Trophoblast cell (in vitro differentiated cells and primary cell): ENCODE measurements at regions not wholly inside any gene's neighbourhood (a gene's known extent, or its start where the extent isn't known, plus 50 kb on each side); places are given as distances from the start of the nearest gene placed in this dataset.
"Not testable (repeated sequence)": the region's sequence is repeated elsewhere in the genome, so short reads cannot be mapped to it uniquely, and the experiment has no call there.

ENCODE experiments used
- DNase-seq, 2 donors: peaks; one replicate each; pipeline ENCODE4 v3.0.0-alpha.2; 2016
- H2AFZ ChIP-seq: 2 replicates; pipeline ENCODE4 v1.6.1; 2013; ENCODE audit warnings: low read length, moderate library complexity, mild to moderate bottlenecking; ENCODE audit not compliant: insufficient read depth, poor library complexity
- H2AK5ac ChIP-seq: 2 replicates; pipeline ENCODE4 v1.6.1; 2013; ENCODE audit warnings: mild to moderate bottlenecking, low read length
- H2BK120ac ChIP-seq: 2 replicates; pipeline ENCODE4 v1.6.1; 2013; ENCODE audit warnings: low read length, mild to moderate bottlenecking, moderate library complexity; ENCODE audit not compliant: insufficient read depth, poor library complexity
- H2BK12ac ChIP-seq: 2 replicates; pipeline ENCODE4 v1.6.1; 2013; ENCODE audit warnings: mild to moderate bottlenecking, low read length, moderate library complexity
- H2BK5ac ChIP-seq: 2 replicates; pipeline ENCODE4 v1.6.1; 2013; ENCODE audit warnings: low read length, low read depth, moderate library complexity, mild to moderate bottlenecking; ENCODE audit not compliant: poor library complexity
- H3K14ac ChIP-seq: 2 replicates; pipeline ENCODE4 v1.6.1; 2013; ENCODE audit warnings: mild to moderate bottlenecking, low read length
- H3K18ac ChIP-seq: 2 replicates; pipeline ENCODE4 v1.6.1; 2013; ENCODE audit warnings: mild to moderate bottlenecking, low read length
- H3K23ac ChIP-seq: 2 replicates; pipeline ENCODE4 v1.6.1; 2013; ENCODE audit warnings: low read length
- H3K27ac ChIP-seq: 2 replicates; pipeline ENCODE4 v1.5.1; 2013; ENCODE audit warnings: low read depth, mild to moderate bottlenecking, inconsistent platforms, low read length, moderate library complexity
- H3K27me3 ChIP-seq: 2 replicates; pipeline ENCODE4 v1.6.1; 2013; ENCODE audit warnings: inconsistent platforms, mild to moderate bottlenecking, low read length, moderate library complexity; ENCODE audit not compliant: insufficient read depth
- H3K36me3 ChIP-seq, 2 experiments: 1 replicate in 1 of 2; 2 replicates in 1 of 2; pipeline ENCODE4 v1.6.1; 2013; ENCODE audit warnings: low read length in 2 of 2, mild to moderate bottlenecking in 2 of 2, moderate library complexity in 1 of 2; ENCODE audit not compliant: insufficient read depth in 2 of 2, control insufficient read depth in 1 of 2
- H3K4ac ChIP-seq: 2 replicates; pipeline ENCODE4 v1.6.1; 2013; ENCODE audit warnings: low read depth, mild to moderate bottlenecking, low read length, moderate library complexity
- H3K4me1 ChIP-seq, 2 experiments: 1 replicate in 1 of 2; 2 replicates in 1 of 2; pipeline ENCODE4 v1.6.1; 2013; ENCODE audit warnings: low read length in 2 of 2, mild to moderate bottlenecking in 2 of 2, moderate library complexity in 1 of 2; ENCODE audit not compliant: insufficient read depth in 2 of 2, control insufficient read depth in 1 of 2
- H3K4me2 ChIP-seq: 2 replicates; pipeline ENCODE4 v1.6.1; 2013; ENCODE audit warnings: inconsistent platforms, mild to moderate bottlenecking, low read length, moderate library complexity
- H3K4me3 ChIP-seq: 2 replicates; pipeline ENCODE4 v1.5.1; 2013; ENCODE audit warnings: mild to moderate bottlenecking, low read depth, low read length, inconsistent platforms
- H3K79me1 ChIP-seq: one replicate; pipeline ENCODE4 v1.6.1; 2013; ENCODE audit warnings: low read length
- H3K79me2 ChIP-seq: 2 replicates; pipeline ENCODE4 v1.6.1; 2013; ENCODE audit warnings: low read length, mild to moderate bottlenecking; ENCODE audit not compliant: control insufficient read depth, insufficient read depth, poor library complexity
- H3K9ac ChIP-seq: 2 replicates; pipeline ENCODE4 v1.6.1; 2013; ENCODE audit warnings: mild to moderate bottlenecking, low read length
- H3K9me3 ChIP-seq: 2 replicates; pipeline ENCODE4 v1.6.1; 2013; ENCODE audit warnings: low read depth, mild to moderate bottlenecking, control low read depth, inconsistent platforms, low read length; ENCODE audit not compliant: insufficient read depth
- H4K12ac ChIP-seq: 2 replicates; pipeline ENCODE4 v1.6.1; 2013; ENCODE audit warnings: low read depth, mild to moderate bottlenecking, low read length, moderate library complexity
- H4K8ac ChIP-seq: 2 replicates; pipeline ENCODE4 v1.6.1; 2013; ENCODE audit warnings: low read depth, mild to moderate bottlenecking, low read length, moderate library complexity
- H4K91ac ChIP-seq: one replicate; pipeline ENCODE4 v1.6.1; 2013; ENCODE audit warnings: low read depth, mild to moderate bottlenecking, low read length, moderate library complexity
- WGBS: extraction: QIAGEN DNeasy Blood & Tissue Kit; methylation state at CpG from one replicate; pipeline ENCODE4 v1.1.7; 2013; ENCODE audit warnings: missing lambda C conversion rate; ENCODE audit not compliant: insufficient read length, insufficient coverage; ENCODE audit errors: extremely low coverage; 5-methylcytosine and 5-hydroxymethylcytosine counted together

GRCh38 chr2:210730672-210731071 lies 174.3 kb downstream of the CPS1 start:
- Histone ChIP-seq H3K4me1 (no peaks in the 10 kb centered on the region), H2BK5ac (no peak overlapping the region), H3K79me1 (no peaks in the 10 kb centered on the region), H3K27ac (no peak overlapping the region), H3K36me3 (no peaks in the 10 kb centered on the region), H4K12ac (no peak overlapping the region), H2AFZ (no peak overlapping the region), H2BK12ac (no peak overlapping the region), H3K23ac (no peak overlapping the region), H3K4me2 (no peak overlapping the region), H3K9ac (no peak overlapping the region), H3K4me3 (no peak overlapping the region), H3K4ac (no peak overlapping the region), H3K9me3 (no peaks in the 10 kb centered on the region), H2BK120ac (no peak overlapping the region), H4K91ac (no peak overlapping the region), H3K27me3 (no peaks in the 10 kb centered on the region), H3K14ac (no peak overlapping the region), H3K18ac (no peak overlapping the region), H3K79me2 (no peaks in the 10 kb centered on the region), H2AK5ac (no peak overlapping the region), H4K8ac (no peak overlapping the region)
- WGBS, result no CpG with 5 or more reads among the region's 2 CpGs
- DNase-seq, result no peak

GRCh38 chr2:210746826-210747225 lies 190.4 kb downstream of the CPS1 start:
- DNase-seq, H3K9me3 ChIP-seq, H3K79me2 ChIP-seq, H3K79me1 ChIP-seq, H3K4me2 ChIP-seq, H4K12ac ChIP-seq, H2AK5ac ChIP-seq, H3K27me3 ChIP-seq, H3K9ac ChIP-seq, H3K4me3 ChIP-seq, H2BK12ac ChIP-seq, H4K8ac ChIP-seq, H3K27ac ChIP-seq, H3K23ac ChIP-seq, H3K36me3 ChIP-seq, H2BK120ac ChIP-seq, H3K4ac ChIP-seq, H3K14ac ChIP-seq, H2AFZ ChIP-seq, H2BK5ac ChIP-seq, H3K4me1 ChIP-seq, H3K18ac ChIP-seq: not testable (repeated sequence)
- WGBS, result no CpG with 5 or more reads among the region's 9 CpGs
- H4K91ac ChIP-seq, result peak overlapping the region; percentile 32

GRCh38 chr2:210752532-210752931 lies 196.1 kb downstream of the CPS1 start:
- Histone ChIP-seq H3K23ac (no peak overlapping the region), H3K14ac (no peak overlapping the region), H3K9me3 (no peaks in the 10 kb centered on the region), H2AK5ac (no peak overlapping the region), H3K79me2 (no peaks in the 10 kb centered on the region), H3K27ac (no peak overlapping the region), H3K4me2 (no peak overlapping the region), H2AFZ (no peak overlapping the region), H3K4ac (no peak overlapping the region), H4K8ac (no peak overlapping the region), H3K9ac (no peak overlapping the region), H4K91ac (no peak overlapping the region), H3K4me1 (no peaks in the 10 kb centered on the region), H3K4me3 (no peak overlapping the region), H2BK5ac (no peak overlapping the region), H3K79me1 (no peaks in the 10 kb centered on the region), H2BK12ac (no peak overlapping the region), H3K36me3 (no peaks in the 10 kb centered on the region), H4K12ac (no peak overlapping the region), H2BK120ac (no peak overlapping the region), H3K18ac (no peak overlapping the region), H3K27me3 (no peaks in the 10 kb centered on the region)
- WGBS, result no CpG with 5 or more reads among the region's 6 CpGs
- no peak for DNase-seq

GRCh38 chr2:210753386-210753785 lies 197.0 kb downstream of the CPS1 start:
- Histone ChIP-seq H4K8ac (no peak overlapping the region), H3K79me1 (no peaks in the 10 kb centered on the region), H3K9ac (no peak overlapping the region), H3K4me2 (no peak overlapping the region), H2AFZ (no peak overlapping the region), H3K18ac (no peak overlapping the region), H3K4me3 (no peak overlapping the region), H2BK5ac (no peak overlapping the region), H3K14ac (no peak overlapping the region), H3K27me3 (no peaks in the 10 kb centered on the region), H3K4me1 (no peaks in the 10 kb centered on the region), H3K9me3 (no peaks in the 10 kb centered on the region), H3K36me3 (no peaks in the 10 kb centered on the region), H3K4ac (no peak overlapping the region), H4K91ac (no peak overlapping the region), H2BK12ac (no peak overlapping the region), H4K12ac (no peak overlapping the region), H3K23ac (no peak overlapping the region), H3K27ac (no peak overlapping the region), H2BK120ac (no peak overlapping the region), H3K79me2 (no peaks in the 10 kb centered on the region), H2AK5ac (no peak overlapping the region)
- no peak for DNase-seq
- no CpG with 5 or more reads among the region's 3 CpGs for WGBS

- Histone ChIP-seq H3K14ac (no peak overlapping the region), H4K12ac (no peak overlapping the region), H4K8ac (no peak overlapping the region), H4K91ac (no peak overlapping the region), H3K4ac (no peak overlapping the region), H3K23ac (no peak overlapping the region), H3K4me2 (no peak overlapping the region), H2BK120ac (no peak overlapping the region), H3K4me1 (no peaks in the 10 kb centered on the region), H3K4me3 (no peak overlapping the region), H2BK12ac (no peak overlapping the region), H3K27me3 (no peaks in the 10 kb centered on the region), H2BK5ac (no peak overlapping the region), H3K18ac (no peak overlapping the region), H3K9me3 (no peaks in the 10 kb centered on the region), H2AK5ac (no peak overlapping the region), H3K9ac (no peak overlapping the region), H3K79me2 (no peaks in the 10 kb centered on the region), H3K79me1 (no peaks in the 10 kb centered on the region), H2AFZ (no peak overlapping the region), H3K36me3 (no peaks in the 10 kb centered on the region), H3K27ac (no peak overlapping the region)
- no peak for DNase-seq
These were observed 200.5 kb downstream of the CPS1 start for GRCh38 chr2:210756855-210757254.
